HG03354 (cell line): ENCODE measurements at regions not wholly inside any gene's neighbourhood (a gene's known extent, or its start where the extent isn't known, plus 50 kb on each side); places are given as distances from the start of the nearest gene placed in this dataset.
"Not testable (repeated sequence)": the region's sequence is repeated elsewhere in the genome, so short reads cannot be mapped to it uniquely, and the experiment has no call there.

Source experiments
- ATAC-seq: cut with Tn5 transposase; IDR thresholded peaks from one replicate; pipeline ENCODE4 v1.9.1; 2021; ENCODE audit warnings: mild to moderate bottlenecking; ENCODE audit not compliant: unreplicated experiment, poor library complexity, severe bottlenecking

GRCh38 chr18:8912348-8913326, 189.9 kb upstream of the NDUFV2 start:
- peak; percentile 71 for ATAC-seq

DNA sequence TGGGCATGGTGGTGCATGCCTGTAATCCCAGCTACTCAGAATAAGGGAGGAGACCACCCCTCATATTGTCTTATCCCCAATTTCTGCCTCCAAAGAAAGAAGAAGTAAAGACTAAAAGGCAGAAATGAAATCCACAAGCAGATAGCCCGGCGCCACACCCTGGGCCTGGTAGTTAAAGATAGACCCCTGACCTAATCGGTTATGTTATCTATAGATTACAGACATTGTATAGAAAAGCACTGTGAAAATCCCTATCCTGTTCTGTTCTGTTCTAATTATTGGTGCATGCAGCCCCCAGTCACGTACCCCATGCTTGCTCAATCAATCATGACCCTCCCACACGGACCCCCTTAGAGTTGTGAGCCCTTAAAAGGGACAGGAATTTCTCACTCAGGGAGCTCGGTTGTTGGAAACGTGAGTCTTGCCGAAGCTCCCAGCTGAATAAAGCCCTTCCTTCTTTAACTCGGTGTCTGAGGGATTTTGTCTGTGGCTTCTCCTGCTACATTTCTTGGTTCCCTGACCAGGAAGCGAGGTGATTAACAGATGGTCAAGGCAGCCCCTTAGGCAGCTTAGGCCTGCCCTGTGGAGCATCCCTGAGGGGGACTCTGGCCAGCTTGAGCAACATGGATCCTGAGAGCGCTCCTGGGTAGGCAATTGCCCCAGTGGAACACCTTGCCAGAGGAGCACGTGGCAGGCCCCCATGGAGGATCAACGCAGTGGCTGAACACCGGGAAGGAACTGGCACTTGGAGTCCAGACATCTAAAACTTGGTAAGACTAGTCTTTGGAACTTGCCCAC, 188.7 kb upstream of the NDUFV2 start:
- ATAC-seq = not testable (repeated sequence)

- not testable (repeated sequence) for ATAC-seq
Observed at GRCh38 chr18:8914404-8915264, 187.9 kb upstream of the NDUFV2 start.

DNA sequence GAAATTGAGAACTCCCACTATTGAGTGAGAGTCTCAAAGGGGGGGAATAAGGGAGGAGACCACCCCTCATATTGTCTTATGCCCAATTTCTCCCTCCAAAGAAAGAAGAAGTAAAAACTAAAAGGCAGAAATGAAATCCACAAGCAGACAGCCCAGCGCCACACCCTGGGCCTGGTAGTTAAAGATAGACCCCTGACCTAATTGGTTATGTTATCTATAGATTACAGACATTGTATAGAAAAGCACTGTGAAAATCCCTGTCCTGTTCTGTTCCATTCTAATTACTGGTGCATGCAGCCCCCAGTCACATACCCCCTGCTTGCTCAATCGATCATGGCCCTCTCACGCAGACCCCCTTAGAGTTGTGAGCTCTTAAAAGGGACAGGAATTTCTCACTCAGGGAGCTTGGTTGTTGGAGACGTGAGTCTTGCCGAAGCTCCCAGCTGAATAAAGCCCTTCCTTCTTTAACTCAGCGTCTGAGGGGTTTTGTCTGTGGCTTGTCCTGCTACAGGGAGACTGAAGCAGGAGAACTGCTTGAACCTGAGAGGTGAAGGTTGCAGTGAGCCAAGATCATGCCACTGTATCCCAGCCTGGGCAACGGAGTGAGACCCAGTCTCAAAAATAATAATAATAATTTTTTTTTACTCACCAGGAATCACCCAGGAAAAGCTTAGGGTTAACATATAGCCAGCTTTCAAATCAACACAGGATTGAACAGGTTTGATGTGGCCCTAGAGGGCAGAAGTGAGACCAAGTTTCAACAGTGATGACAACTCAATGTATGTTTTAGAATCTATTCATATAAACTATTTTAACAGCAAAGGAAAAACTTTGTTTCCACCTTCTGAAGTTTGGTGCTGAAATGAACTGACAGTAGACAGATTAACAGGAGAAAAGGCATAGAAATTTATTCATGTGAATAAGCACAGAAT, 181.4 kb upstream of the NDUFV2 start:
- not testable (repeated sequence) for ATAC-seq

DNA sequence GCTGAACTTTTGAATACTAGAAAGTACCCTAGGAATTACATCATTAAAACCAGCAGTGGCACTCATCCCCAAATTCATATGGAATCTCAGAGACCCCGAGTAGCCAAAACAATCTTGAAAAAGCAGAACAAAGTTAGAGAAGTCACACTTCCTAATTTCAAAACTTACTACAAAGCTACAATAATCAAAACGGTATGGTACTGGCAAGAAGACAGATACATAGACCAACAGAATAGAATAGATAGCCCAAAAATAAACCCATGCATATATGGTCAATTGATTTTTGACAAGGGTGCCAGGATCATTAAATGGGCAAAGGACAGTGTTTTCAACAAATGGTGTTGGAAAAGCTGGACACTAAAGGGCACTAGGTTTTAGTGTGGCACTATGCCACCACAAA, 176.0 kb upstream of the NDUFV2 start:
- ATAC-seq = no peak

DNA sequence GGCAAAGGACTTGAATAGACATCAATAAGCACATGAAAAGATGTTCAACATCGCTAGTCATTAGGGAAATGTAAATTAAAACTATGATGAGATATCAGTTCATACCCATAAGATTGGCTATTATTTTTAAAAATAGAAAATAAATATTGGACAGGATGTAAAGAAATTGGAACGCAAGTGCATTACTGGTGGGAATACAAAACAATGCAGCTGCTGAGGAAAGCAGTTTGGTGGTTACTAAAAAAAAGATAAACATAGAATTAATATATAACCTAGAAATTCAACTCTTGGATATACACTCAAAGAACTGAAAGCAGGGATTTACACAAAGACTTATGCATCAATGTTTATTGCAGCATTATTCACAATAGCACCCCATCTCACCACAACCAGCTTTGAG, 174.5 kb upstream of the NDUFV2 start:
- no peak for ATAC-seq

- ATAC-seq = no peak
Observed at GRCh38 chr18:8928847-8929780, 173.4 kb upstream of the NDUFV2 start.

- ATAC-seq = no peak
Observed at GRCh38 chr18:8930990-8931616, 171.4 kb upstream of the NDUFV2 start.

- no peak for ATAC-seq
Observed at GRCh38 chr18:8932866-8933265, 169.6 kb upstream of the NDUFV2 start.

DNA sequence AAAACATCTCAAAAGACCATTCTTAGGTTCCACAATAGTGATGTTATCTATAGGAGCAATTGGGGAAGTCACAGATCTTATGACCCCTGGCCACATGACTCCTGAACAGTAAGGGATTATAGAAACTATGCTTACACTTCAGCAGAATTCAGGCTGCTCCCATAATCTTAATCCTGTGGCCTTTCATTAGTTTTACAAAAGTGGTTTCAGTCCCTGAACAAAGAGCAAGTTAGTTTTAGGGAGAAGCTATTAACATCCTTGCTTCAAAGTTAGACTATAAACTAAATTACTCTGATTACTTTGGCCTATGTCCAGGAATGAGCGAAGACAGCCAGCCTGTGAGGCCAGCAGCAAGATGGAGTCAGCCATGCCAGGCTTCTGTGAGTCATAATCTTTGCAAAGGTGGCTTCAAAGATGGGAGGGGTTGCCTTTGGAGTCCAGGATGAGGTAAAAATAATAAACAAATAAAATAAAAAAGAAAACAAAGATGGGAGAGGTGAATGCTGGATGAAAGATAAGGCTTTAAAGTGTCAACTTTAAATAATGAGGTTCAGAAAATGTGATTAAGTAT, 168.7 kb upstream of the NDUFV2 start:
- ATAC-seq = no peak

DNA sequence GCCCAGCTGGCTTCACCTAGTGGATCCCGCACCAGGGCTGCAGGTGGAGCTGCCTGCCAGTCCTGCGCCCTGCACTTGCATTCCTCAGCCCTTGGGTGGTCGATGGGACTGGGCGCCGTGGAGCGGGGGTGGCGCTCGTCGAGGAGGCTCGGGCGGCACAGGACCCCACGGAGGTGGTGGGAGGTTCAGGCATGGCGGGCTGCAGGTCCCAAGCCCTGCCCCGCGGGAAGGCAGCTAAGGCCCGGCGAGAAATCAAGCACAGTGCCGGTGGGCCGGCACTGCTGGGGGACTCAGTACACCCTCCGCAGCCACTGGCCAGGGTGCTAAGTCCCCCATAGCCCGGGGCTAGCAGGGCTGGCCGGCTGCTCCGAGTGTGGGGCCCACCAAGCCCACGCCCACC, 167.2 kb upstream of the NDUFV2 start:
- not testable (repeated sequence) for ATAC-seq

DNA sequence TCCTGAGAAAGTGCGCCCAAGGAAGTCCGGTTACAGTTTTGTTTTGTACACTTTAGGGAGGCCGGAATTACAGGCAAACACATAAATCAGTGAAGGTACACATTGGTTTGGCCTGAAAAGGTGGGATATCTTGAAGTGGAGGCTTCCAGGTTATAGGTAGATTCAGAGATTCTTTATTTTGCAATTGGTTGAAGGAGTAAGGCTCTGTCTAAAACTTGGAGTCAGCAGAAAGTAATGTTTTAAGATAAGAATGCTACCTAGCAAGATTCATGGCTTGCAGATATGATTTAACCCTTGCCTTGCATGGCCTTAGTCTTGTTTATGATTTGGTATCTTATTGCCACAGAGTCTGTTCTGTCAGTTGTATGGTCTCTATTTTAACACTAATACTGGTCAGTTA, 165.9 kb upstream of the NDUFV2 start:
- ATAC-seq = no peak

DNA sequence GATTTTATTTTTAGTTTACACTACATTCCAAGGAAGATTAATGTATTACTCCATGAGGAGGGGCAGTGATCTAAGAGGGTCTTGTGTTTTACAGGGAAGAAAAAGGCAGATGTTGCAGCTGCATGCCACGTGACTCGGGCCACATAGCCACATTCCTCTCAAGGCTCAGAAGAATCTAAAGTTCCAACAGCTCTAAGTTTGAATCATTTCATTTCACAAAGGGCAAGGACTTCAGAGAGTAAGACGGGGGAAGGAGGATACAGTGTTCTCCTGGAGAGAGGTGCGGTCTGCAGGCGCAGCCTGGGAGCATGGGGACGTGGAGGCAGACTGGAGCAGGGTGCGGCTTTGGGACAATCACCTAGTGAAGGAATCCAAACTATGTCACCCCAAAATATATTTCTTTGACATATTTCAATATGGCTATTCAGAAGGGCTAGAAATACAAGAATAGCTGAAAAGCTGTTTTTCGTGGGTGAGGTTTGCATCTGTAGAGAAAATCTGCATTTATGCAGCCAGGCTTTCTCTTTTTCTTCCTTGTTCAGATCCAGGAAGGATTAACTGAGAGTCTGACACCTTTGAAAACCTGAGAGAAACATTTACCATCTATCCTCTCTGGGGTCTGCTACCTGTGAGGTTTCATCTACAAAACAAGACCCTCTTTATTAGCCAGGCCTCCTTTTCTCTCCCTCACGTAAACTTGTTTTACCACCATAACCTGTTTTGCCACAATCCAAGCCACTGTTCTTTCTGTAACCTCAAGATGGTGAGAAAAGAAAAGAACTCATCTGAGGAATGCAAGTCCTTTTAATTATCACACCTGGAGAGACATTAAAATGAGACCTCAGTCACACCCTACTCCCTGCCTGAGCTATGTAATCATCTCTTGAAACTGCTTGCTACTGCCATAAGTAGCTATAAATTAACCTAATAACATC, 165.1 kb upstream of the NDUFV2 start:
- no peak for ATAC-seq

DNA sequence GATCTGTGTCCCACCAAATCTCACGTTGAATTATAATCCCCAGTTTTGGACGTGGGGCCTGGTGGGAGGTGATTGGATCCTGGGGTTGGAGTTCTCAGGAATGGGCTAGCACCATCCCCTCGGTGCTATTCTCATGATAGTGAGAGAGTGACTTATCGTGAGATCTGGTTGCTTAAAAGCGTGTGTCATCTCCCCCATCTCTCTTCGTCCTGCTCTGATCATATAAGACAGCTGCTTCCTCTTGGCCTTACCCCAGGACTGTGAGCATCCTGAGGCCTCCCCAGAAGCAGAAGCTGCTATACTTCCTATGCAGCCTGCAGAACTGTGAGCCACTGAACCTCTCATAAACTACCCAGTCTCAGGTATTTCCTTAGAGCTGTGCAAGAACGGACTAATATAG, 163.7 kb upstream of the NDUFV2 start:
- no peak for ATAC-seq

DNA sequence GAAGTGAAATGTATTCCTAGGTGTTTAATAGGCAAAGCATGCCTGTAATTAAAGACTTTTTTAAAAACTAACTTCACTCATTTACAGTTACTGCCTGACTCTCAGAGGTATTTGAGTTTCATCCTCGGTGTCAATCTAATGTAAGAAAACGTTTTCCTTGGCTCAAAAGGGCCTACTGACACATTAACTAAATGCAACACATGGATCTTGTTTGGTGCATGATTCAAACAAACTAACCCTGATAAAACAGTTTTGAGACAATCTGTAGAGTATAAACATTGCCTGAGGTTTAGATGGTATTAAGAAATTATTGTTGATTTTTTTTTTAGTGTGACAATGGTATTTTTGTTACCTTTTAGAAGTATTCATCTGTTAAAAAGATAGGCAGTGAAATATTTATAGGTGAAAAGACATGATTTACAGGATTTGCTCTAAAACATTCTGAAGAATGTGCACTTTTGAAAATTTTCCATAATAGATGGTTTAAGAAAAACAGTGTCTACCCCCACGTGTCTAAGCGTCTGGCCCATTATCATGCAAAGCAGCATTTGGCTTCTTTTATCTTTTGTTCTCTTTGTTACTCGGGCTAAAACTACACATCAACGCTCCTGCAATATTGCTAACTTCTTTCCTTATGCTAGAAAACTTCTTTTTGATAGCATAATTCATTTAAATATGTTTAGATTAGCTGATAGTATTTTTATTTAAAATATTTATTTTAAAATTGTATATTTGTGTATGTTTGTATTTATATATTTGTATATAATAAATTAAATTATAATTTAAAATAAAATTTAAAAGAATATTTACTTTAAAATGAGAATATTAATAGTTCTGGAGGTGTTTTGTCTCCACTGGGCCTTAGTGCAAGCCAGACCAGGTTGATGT, 160.2 kb upstream of the NDUFV2 start:
- no peak for ATAC-seq
